ENCODE measurements at regions not wholly inside any gene's neighbourhood (a gene's known extent, or its start where the extent isn't known, plus 50 kb on each side); places are given as distances from the start of the nearest gene placed in this dataset.

DNA sequence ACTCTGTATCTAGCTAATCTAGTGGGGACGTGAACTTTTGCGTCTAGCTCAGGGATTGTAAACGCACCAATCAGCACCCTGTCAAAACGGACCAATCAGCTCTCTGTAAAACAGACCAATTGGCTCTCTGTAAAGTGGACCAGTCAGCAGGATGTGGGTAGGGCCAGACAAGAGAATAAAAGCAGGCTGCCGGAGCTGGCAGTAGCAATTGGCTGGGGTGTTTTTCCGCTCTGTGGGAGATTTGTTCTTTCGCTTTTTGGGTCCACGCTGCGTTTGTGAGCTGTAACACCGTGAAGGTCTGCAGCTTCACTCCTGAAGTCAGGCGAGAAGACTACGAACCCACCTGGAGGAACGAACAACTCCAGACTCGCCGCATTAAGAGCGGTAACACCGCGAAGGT, 76.5 kb downstream of the SPRING1 start:
- TF ChIP-seq, protein P1, sequence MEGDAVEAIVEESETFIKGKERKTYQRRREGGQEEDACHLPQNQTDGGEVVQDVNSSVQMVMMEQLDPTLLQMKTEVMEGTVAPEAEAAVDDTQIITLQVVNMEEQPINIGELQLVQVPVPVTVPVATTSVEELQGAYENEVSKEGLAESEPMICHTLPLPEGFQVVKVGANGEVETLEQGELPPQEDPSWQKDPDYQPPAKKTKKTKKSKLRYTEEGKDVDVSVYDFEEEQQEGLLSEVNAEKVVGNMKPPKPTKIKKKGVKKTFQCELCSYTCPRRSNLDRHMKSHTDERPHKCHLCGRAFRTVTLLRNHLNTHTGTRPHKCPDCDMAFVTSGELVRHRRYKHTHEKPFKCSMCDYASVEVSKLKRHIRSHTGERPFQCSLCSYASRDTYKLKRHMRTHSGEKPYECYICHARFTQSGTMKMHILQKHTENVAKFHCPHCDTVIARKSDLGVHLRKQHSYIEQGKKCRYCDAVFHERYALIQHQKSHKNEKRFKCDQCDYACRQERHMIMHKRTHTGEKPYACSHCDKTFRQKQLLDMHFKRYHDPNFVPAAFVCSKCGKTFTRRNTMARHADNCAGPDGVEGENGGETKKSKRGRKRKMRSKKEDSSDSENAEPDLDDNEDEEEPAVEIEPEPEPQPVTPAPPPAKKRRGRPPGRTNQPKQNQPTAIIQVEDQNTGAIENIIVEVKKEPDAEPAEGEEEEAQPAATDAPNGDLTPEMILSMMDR (IDR thresholded peaks at IDR 0.05) = no peak
- no peak for TF ChIP-seq EP300 (IDR thresholded peaks at IDR 0.05)

Measured in tibial nerve (tissue), 4 donors.